HL-60 (cell line): ENCODE measurements at regions not wholly inside any gene's neighbourhood (a gene's known extent, or its start where the extent isn't known, plus 50 kb on each side); places are given as distances from the start of the nearest gene placed in this dataset.

Experiments
- POLR2AphosphoS5 ChIP-seq: IDR thresholded peaks from 2 replicates; pipeline ENCODE4 v1.6.1; 2012; ENCODE audit warnings: low read depth
- TF ChIP-seq, protein P1 (sequence below): IDR thresholded peaks from one replicate; pipeline ENCODE4 v1.5.1; 2011; ENCODE audit warnings: low read length, control low read depth, inconsistent platforms; ENCODE audit not compliant: insufficient read depth

DNA sequence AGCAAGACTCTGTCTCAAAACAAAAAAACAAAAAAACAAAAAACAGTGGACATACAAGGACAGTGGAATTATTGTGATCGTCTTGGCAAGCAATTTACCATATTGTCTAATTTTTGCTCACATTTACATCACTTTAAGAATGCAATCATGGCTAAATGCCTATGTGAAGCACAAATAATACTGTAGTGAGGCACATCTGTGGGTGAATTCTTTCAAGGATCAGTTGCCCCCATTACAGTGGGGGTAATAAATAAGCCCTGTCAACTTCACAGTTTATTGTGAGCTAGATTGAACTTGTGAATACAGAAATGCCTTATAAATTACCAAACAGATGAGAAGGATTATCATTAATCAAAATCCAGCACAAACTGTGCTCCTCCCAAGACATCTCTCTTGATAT lies 150.2 kb upstream of the PAPPA start:
- no peak for TF ChIP-seq POLR2AphosphoS5
- TF ChIP-seq, protein P1, sequence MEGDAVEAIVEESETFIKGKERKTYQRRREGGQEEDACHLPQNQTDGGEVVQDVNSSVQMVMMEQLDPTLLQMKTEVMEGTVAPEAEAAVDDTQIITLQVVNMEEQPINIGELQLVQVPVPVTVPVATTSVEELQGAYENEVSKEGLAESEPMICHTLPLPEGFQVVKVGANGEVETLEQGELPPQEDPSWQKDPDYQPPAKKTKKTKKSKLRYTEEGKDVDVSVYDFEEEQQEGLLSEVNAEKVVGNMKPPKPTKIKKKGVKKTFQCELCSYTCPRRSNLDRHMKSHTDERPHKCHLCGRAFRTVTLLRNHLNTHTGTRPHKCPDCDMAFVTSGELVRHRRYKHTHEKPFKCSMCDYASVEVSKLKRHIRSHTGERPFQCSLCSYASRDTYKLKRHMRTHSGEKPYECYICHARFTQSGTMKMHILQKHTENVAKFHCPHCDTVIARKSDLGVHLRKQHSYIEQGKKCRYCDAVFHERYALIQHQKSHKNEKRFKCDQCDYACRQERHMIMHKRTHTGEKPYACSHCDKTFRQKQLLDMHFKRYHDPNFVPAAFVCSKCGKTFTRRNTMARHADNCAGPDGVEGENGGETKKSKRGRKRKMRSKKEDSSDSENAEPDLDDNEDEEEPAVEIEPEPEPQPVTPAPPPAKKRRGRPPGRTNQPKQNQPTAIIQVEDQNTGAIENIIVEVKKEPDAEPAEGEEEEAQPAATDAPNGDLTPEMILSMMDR, result no peak
